HG03045 (cell line): ENCODE measurements at regions not wholly inside any gene's neighbourhood (a gene's known extent, or its start where the extent isn't known, plus 50 kb on each side); places are given as distances from the start of the nearest gene placed in this dataset.
"Not testable (repeated sequence)": the region's sequence is repeated elsewhere in the genome, so short reads cannot be mapped to it uniquely, and the experiment has no call there.

Experiments
- ATAC-seq: cut with Tn5 transposase; IDR thresholded peaks from one replicate; pipeline ENCODE4 v1.9.1; 2021; ENCODE audit warnings: mild to moderate bottlenecking, moderate library complexity; ENCODE audit not compliant: unreplicated experiment

DNA sequence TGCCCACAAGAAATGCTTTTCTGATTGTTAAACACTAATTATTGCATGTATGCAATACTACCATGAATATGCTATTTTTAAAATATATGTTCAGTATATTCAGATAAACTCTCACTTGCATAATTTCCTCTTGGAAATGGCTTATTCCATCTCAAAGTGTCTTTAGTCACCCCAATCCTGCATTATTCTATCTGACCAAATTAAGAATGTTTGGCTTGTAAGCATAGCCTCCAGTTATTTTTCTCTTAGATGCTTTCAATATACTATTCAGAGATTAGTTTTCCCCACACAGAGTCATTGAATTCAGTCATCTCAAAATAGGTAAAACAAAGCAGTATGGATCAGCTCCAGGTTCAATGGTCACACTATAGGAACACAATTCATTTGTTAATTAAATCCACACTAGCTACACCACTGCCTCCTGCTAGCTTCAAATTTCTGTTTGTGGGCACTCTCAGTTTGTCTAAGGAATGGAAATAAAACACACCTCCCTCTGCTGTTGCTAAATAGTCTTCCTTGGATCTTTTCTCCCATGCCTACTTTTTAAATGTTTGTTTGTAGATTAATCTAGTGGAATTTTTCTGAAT lies 134.6 kb upstream of the TBCA start:
- no peak for ATAC-seq

DNA sequence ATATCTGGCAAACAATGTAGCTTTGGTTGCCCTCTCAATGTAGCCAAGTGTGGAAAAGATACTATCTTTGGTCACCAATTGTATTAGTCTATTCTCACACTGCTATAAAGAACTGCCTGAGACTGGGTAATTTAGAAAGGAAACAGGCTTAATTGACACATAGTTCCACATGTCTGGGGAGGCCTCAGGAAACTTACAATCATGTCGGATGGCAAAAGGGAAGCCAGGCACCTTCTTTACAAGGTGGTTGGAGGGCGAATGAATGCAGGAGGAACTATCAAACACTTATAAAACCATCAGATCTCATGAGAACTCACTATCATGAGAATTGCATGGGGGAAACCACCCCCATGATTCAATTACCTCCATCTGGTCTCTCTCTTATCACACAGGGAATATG lies 133.1 kb upstream of the TBCA start:
- ATAC-seq, result no peak

DNA sequence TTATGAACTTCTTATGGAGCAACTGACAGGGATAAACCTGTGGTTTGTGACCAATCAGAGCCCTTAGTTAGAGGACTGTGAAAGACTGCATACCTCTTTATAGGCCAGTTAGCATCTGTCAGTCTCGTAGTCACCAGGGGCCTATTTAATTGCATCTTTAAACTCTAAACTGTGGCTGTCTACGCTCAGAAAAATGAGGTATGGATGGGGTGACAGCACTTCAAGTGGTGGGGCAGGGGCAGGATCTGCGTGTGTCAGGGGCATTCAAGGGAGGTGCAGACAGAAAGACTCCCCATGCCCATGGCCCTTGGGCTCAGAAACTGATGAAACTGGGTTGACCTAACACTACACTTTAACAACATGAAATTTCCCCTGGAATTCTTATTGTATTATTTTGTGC lies 132.6 kb upstream of the TBCA start:
- no peak for ATAC-seq

DNA sequence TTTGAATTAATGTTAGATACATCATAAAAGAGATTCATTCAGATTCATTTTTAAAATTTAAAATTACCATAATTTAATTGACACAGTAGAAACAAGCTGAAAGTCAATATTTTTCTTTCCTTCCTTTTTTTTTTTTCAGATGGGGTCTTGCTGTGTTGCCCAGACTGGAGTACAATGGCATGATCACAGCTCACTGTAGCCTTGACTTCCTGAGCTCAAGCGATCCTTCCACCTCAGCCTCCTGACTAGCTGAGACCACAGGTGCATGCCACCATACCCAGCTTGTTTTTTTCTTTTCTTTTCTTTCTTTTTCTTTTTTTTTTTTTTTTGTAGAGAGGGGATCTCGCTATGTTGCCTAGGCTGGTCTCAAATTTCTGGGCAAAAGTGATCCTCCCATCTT lies 131.6 kb upstream of the TBCA start:
- no peak for ATAC-seq

DNA sequence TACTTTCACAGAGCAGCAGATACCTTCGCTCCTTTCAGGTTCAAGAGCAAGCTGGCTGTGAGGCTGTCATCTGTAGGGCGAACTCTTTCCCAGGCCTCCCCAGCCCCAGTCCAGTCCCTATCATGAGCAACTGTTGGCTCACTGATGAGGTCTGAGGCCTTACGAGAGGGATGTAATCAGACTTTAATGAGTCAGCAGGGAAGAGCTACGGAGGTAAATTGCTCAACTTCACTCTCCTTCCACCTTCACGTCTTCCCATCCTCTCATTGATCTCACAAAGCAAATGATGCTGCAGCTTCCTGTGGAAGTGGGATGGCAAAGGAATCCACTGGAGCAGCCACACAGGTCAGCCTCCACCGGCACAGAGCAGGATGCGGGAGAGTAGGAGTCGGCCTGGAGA lies 130.7 kb upstream of the TBCA start:
- ATAC-seq, result no peak

DNA sequence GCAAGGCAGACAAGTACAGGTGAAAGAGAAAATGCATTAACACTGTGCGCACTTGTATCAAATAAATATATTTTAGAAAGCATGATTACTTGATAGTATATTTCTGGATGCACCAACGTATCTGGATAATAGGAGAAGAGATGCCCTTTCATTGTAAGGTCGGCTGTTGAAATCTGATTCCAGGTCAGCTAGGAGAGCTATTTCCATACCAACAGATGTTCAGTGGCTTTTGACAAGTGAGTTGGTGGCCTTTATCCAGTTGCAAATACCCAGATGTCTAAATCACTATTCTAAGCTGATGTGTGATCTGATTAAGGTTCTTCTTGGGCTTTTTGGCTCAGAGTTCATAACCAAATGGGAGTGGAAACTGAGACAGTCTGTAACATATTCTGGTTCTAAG lies 128.2 kb upstream of the TBCA start:
- ATAC-seq, result no peak

DNA sequence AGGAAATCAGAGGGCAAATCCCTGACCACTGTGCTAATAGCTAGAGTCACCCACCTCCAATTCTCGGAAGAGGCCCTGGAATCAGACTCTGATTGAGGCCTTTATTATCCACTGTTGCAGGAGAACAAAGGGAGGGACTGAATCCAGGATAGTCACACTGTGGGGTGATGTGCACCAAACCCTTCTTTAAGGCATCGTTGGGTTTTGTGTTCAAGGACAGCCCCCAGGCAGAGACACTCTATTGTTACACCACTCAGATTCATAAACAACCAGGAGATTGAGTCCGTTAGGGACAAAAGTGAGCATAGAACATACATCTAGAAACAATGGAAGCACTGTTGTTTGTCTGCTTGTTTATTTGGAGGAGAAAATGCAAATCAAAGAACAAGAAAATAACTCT lies 124.6 kb upstream of the TBCA start:
- ATAC-seq, result no peak

DNA sequence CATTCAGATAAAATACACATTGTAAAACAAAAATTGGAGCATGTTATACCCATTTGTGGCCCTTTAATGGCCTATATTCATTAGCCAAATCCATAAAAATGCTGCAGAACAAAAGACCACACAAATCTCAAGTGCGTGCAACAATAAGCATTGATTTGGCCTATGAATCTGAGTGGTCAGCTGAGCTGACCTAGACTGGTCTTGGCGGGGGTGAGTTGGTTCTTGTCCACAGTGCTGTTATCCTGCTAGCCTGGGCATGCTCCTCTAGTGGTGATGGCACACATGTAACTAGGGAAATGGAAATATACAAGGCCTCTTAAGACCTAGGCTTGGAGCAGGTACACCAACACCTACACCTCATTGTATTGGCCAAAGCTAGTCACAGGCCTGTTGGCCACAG lies 122.2 kb upstream of the TBCA start:
- no peak for ATAC-seq

DNA sequence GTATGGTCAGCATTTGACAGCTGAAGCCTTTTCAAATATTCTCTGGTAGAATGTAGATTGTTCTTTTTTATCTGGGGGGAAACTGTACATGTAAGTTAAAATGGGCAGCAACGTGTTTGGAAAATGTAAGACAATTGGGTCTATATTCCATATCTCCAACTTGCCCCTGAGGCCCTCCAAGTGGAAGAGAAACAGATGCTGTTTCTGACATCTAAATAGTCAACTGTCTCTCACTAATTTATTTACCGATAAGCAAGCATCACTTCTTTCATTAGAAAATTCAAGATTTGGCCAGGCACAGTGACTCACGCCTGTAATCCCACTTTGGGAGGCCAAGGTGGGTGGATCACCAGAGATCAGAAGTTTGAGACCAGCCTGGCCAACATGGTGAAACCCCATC lies 120.2 kb upstream of the TBCA start:
- no peak for ATAC-seq

DNA sequence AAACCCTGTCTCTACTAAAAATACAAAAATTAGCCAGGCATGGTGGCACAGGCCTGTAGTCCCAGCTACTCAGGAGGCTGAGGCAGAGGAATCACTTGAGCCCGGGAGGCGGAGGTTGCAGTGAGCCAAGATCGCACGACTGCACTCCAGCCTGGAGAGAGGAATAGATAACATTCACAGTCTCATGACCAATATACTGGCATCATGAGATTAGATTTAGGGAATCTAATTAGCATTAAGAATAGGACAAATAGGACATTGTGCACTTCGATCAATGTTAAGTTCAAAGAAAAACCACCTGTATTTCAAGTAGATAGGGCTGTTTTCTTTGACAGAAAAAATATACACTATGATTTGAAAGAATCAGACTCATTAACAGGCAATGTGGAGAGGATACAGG lies 118.0 kb upstream of the TBCA start:
- ATAC-seq, result not testable (repeated sequence)

DNA sequence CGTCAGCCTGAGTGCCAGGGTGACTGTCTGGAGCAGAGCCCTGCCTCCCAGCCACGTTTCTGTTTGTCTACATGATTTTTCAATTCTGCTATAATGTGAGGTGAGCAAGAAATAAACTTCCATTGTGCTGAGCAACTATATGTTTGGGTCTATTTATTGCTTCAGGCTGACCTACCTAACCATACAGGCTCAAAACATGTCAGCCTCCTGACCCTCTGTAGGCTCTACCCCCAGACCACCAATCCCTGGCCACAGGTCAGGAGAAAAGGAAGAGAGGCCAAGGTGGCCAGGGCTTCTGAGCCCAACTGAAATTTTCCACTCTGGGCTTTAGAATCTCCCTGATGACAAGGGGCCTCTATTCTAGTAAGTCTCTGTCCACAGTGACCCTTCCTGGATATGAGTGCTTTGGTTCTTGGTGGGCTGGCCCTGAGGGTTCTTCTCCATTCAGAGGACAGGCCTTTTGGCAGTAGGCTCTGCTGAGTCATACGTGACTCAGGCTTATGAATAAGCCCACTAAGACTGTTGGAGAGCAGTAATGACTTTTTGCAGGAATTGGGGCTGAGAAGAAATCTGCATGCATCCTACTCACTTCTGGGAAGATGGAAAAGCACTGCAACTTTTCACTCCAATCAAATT lies 117.2 kb upstream of the TBCA start:
- no peak for ATAC-seq

DNA sequence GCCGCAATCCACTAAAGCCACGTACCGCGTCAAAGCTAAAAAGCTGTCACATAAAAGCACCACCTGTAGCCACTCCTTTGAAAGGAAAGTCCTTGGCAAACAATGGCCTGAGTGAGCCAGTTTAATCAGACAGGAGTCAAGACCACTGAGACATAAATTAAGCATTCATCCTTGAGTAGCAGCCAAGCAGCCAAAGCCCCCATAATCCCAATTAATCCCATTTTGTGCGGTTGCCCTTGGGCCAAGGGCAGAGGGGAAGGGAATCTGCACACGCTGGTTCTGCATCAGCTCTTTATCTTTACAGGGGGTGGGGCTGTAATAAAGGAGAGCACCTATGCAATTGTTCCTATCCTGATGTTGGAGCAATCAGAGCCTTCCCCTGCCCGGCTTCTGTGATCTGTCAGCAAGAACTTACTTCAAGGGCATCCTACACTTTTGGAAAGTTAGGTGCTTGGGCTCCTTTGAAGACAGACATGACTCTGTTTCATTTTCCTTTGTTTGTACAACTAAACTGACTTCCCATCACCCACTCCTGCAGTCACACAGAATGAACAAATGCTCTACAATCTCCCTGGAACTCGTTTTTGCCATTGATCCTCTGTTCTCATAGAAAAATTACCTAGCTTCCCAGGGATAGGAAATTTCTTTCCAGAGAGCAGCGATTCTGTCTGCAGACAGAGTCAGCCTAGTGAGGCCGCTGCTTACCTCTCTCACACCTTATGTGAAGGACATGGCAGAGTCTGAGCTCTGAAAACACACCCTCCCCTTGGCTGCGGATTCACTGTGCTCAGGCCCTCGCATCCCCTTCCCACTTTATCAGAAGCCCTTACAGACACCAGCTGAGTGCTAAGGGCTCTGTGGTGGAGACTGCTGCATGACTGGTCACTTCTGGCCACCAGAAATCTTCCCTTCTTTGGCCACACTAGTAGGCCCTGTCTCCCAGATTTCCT lies 116.2 kb upstream of the TBCA start:
- ATAC-seq, result no peak

DNA sequence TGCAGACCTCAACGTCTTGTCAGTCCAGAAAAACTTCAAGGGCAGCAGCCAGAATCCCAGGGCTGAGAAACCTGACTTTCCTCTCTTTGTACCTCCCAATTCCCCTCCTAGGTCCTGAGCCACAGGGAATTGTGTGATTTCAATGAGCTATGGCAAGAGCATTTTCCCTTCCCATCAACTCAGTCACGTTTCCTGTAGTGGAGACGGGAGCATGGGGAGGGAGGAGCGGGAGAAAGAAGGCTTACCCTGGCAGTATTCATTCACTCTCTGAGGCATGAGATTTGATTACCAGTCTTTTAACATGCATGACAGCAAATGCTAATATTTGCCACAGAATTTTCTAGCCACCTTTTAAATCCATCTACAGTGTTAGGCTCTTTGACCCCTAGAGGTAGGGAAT lies 109.4 kb upstream of the TBCA start:
- ATAC-seq, result no peak

DNA sequence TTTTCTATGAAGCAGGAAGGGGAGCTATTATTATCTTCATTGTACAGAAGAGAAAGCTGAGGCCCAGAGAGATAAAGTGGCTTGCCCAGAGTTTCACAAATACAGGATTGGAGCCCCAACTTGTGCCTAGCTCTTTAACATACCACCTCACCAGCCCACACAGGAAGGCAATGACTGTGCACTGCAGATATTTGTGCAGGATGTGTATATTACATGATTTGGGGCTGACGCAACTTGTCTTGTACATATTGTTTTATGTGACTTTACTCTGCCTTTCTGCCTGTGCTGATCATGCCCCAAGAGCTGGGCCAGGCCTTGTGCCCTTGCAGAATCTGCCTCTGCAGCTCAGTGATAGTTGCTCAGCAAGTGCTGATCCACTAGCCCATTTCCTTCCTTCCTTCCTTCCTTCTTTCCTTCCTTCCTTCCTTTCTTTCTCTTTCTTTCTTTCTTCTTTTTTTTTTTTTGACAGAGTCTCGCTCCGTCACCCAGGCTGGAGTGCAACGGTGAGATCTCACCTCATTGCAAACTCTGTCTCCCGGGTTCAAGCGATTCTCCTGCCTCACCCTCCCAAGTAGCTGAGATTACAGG lies 106.6 kb upstream of the TBCA start:
- no peak for ATAC-seq

DNA sequence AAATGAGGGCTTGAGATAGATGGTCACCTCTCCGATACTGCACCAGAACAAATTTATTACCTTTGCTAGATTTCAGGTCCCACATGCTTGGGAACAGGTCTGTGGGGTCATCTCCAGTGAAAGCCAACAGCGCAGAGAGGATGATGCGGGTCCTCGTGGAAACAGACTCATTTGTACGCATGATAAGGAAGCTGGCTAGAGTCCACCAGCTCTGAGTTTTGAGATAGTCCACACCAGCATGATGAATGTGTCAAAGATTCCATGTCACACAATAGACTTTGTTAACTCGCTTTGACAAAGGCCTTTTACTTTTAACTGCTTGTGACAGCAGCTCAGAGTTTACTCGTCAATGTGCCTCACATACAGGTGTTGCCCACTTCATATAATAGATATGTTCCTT lies 105.4 kb upstream of the TBCA start:
- no peak for ATAC-seq

DNA sequence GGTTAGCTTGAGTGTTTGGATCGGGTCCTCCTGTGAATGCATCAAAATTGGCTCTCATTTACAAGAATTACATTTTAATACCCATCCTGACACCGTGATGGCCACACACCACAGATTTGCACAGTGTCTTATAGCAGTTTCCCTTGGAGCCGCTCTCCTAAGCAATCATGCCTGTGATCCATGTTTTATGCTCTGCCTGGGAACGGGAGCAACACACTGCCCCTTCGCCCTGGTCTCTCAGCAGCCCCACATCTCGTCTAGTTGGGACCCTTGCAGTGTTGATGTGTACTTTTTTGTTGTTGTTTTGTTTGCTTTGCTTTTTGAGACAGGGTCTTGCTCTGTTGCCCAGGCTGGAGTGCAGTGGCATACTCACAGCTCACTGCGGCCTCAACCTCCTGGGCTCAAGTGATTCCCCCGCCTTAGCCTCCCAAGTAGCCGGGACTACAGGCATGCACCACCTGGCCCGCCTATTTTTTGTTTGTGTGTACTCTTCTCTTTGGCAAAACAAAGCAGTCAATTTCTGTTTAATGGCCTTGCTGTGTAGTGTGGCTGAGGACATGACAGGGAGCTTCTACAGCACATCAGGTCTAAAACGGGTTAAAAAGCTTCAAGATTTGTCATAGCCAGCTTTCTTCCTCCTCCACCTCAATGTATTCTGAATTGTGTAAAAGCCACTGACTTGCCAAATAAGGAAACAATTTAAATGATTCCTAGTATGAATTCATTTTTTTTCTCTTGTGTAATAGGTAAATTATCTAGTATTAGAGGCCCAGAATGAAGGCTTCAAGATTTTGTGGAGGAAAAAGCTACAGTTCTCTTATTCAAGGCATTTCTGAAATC lies 101.6 kb upstream of the TBCA start:
- no peak for ATAC-seq

DNA sequence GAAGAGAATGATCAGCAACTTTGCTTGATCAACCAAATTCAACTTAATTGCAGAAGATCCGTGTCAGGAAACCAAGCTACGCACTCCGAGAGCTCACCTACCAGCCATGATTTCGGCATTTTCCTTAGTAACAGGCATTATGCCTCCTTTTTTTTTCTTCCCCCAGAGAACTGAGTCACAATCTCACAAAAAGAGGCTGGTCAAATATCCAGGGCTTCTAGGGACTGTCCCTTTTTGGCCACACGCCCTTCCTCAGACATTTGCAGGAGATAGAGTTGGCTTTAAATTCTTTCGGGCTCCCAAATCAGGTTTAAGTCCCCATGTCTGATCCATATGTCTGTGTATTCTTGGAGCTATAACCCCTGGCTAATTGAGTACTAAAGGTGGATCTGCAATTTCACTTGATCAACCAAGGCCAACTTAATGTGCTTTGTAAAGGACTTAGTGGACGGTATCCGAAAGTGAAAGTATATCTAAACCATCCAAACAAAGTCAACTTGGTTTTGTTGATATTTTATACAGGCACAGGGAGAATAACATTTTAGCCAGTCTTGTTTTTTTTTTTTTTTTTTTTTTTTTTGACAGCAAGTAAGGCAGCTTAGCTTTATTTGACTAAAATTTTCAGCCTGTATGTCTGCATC lies 100.8 kb upstream of the TBCA start:
- ATAC-seq, result no peak

DNA sequence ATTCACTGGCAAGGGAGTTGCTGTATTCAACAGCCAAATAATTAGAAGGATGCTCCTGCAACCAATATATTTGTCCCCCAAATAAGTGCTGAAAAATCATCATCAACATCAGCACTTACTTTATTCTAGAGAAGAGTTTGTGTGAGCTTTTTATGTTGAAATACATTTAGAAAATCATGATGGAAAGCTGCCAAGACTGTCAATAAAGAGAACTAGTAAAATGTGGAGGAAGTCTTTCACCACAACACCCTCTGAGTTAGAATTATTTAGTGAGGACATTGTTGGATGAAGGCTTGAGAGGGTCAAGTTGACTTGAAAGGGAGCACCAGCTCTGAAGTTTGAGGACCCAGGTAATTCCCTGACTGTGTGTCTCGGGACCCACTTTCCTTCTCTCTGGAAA lies 100.2 kb upstream of the TBCA start:
- ATAC-seq, result no peak

DNA sequence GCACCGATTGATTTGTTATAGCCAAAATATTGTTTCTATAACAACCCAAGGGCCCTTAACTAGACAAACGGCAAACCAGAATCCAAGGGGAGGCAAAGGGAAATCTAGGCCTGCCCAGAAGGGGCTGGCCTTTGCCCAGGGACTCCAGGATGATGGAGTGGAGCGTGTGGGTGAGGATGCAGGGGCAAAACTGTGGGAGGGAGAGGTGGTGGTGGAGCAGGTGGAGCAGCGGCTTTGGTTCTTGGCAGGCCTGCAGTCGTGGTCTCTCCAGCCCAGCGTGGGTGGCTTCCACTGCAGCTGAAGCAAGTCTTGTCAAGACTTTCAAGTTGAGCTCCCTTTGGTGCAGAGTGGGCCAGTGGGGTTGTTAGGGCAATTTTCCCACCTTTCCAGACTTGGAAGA lies 98.6 kb upstream of the TBCA start:
- no peak for ATAC-seq

DNA sequence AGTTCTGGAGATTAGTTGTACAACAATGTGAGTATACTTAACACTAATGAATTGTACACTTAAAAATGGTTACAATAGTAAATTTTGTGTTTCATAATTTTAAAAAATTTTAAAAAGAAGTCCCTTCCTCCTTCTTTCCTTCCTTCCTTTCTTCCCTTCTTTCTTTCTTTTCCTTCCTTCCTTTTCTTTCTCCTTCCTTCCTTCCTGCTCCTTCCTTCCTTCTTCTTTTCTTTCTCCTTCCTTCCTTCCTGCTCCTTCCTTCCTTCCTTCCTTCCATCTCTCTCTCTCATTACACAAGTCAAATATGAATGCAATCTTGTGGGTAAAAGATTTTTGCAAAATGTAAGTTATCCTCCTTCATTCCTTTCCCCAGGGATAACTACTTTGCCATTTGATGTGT lies 97.1 kb upstream of the TBCA start:
- ATAC-seq, result no peak
